ENCODE measurements at regions not wholly inside any gene's neighbourhood (a gene's known extent, or its start where the extent isn't known, plus 50 kb on each side); places are given as distances from the start of the nearest gene placed in this dataset.

GRCh38 chr5:3032513-3032912 is 281.0 kb upstream of the IRX2 start (continued):
- TF ChIP-seq IRF1 (CRISPR knock-in tag; IDR thresholded peaks at IDR 0.05) (no peak), USF1 (CRISPR knock-in tag; IDR thresholded peaks at IDR 0.05) (no peak), TEAD4 (CRISPR knock-in tag; IDR thresholded peaks at IDR 0.05) (no peak), SMAD4 (CRISPR knock-in tag; IDR thresholded peaks at IDR 0.05) (no peak), ZSCAN18 (CRISPR knock-in tag; IDR thresholded peaks at IDR 0.05) (no peak), AFF4 (CRISPR knock-in tag; IDR thresholded peaks at IDR 0.05; ENCODE audit: borderline replicate concordance) (no peak)

GRCh38 chr5:3031733-3032378 is 280.4 kb upstream of the IRX2 start:
- H3K36me3 Mint-ChIP-seq = no peaks in the 10 kb centered on the region
- peaks cover 16% of the 10 kb centered on the region for H3K4me1 Mint-ChIP-seq
- POLR2A ChIA-PET = no interaction called here
- H3K4me3 Mint-ChIP-seq = no peak overlapping the region
- CTCF ChIA-PET = no interaction called here
- no peaks in the 10 kb centered on the region for H3K27me3 Mint-ChIP-seq (ENCODE audit: low read depth)
- DNase-seq (ENCODE audit: low spot score) = no peak
- H3K27ac Mint-ChIP-seq = no peak overlapping the region
- no peak for TF ChIP-seq MAX (CRISPR knock-in tag; IDR thresholded peaks at IDR 0.05)
- TF ChIP-seq RORB (CRISPR knock-in tag; IDR thresholded peaks at IDR 0.05) = no peak
- no peak for TF ChIP-seq MLX (CRISPR knock-in tag; IDR thresholded peaks at IDR 0.05)
- no peak for TF ChIP-seq ZNF532 (CRISPR knock-in tag; IDR thresholded peaks at IDR 0.05; ENCODE audit: borderline replicate concordance)
- TF ChIP-seq TCF7 (CRISPR knock-in tag; IDR thresholded peaks at IDR 0.05; ENCODE audit: low read depth) = no peak
- no peak for TF ChIP-seq ZNF281 (CRISPR knock-in tag; IDR thresholded peaks at IDR 0.05)
- no peak for ATAC-seq
- peaks cover 9% of the 10 kb centered on the region for H3K9me3 Mint-ChIP-seq

Measured in WTC11 (cell line).